GM18507 (cell line): ENCODE measurements at regions not wholly inside any gene's neighbourhood (a gene's known extent, or its start where the extent isn't known, plus 50 kb on each side); places are given as distances from the start of the nearest gene placed in this dataset.

Source experiments
- DNase-seq: peaks from one replicate; pipeline ENCODE4 v3.0.0; 2011; ENCODE audit warnings: low read depth; ENCODE audit not compliant: insufficient read length; ENCODE audit errors: extremely low spot score
- FAIRE-seq: peaks from 2 replicates; lab custom pipeline; 2011; peaks lifted over from hg19 to GRCh38; lab: Jason Lieb, UNC

DNA sequence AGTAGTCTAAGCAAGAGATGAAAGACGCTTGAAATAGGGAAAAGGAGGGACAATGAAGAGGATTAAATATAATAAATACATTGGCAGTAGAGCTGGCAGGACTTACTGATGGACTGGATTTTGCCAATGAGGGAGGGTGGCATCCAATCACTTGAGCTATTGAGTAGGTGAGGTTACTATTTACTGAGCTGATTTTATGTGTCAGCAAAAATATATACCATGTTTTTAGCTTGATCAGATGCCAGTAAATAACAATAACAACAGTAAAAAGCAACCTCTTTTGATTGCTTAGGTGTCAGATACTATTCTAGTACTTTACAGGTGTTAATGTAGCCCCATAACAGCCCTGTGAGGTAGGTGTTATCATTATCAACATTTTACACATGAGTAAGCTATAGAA, 187.5 kb upstream of the LMNTD1 start:
- DNase-seq, result no peak
- FAIRE-seq, result no peak

DNA sequence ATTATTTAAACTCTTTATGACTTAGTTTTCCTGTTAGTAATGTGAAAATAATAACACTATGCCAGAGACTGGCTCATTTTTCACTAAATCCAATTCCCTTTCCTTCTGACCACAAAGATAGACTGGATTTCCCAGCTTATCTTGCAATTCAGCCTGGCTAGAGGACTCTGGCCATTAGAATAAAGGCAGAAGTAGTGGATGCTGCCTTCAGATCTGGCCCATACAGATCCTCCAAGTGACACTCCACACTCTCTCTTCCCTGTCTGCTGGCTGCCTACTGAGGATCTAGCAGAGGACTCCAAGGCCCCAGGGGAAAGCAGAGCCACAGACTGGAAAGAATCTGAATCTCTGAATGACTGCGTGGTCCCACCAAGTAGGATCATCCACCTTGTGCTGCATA, 188.8 kb upstream of the LMNTD1 start:
- FAIRE-seq (no peak), DNase-seq (no peak)

DNA sequence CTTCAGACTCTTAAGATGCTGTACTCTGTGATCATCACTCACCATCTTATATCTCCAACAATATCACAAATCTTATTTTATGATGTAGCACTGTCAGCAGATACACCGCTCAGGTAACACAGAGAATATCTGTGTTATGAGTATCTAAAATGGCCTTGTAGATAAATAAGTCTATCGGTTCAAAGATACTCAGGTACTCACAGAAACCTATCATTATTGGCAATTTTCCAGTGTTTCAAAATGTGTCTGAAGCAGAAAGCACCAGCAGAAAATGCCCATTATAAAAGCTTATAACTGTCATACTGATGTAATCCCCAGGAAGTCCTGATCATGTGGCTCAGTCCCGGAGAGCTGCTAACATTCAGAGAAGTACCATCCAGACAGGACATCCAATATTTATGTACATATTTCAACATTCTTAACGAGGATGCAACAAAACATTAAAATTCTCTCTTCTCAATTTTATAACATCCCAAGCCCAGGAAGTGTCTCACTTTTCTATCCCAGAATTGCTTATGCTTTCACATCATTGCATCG, 190.7 kb upstream of the LMNTD1 start:
- FAIRE-seq (no peak), DNase-seq (no peak)

DNA sequence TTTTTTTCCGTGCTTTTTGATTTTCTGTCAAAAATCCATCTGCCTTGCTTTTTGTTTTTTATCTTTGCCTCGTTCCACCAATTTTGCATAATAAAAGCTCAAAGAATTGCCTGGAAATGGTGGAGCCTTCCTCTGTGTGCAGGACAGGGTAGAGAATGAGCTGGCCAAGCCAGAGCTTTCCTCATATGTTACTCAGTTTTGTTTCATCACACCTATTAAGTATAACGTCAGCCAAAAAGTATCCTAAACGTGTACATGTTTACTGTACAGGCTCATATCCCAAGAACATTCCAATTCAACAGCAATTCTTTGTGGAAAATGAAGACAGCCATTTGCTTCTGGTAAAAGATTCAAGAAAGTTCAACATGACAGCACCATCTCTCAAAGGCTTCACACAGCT, 191.2 kb upstream of the LMNTD1 start:
- no peak for DNase-seq
- no peak for FAIRE-seq

DNA sequence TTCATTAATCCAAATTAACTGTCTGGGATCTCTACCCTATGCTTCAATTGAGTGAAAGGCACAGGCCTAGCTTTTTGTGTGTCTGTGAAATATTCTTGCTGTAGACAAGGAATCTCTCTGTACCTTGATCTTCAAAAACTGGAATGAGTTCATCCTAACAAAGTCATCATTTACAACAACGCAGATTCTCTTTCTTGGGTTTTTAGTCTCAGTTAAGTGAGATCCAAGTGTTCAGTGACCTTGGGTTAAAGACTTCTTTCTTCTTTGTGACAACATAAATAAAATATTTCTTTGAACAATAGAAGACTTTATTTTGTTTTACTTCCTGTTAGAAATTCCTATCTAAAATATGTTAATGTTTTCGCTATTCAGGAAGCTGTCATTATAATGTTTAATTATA, 192.2 kb upstream of the LMNTD1 start:
- DNase-seq (no peak), FAIRE-seq (no peak)

DNA sequence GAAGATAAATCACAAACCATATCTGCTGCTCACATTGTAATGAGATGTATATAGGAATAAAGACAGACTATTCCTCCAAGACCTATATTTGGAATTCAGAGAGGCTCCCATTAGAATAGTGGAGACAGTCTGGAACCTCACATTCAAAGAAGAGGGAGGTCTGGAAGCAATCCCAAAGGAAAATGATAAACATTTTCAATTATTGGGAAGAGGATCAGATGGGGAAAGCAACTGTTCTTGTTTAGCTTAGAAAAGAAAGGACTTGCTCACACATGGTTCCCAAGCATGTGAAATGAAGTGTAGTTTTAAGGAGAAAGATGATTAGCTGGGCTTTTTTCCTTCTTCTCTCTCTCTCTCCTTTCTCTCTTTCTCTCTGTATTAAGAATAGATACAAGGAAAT, 193.0 kb upstream of the LMNTD1 start:
- FAIRE-seq (no peak), DNase-seq (no peak)

DNA sequence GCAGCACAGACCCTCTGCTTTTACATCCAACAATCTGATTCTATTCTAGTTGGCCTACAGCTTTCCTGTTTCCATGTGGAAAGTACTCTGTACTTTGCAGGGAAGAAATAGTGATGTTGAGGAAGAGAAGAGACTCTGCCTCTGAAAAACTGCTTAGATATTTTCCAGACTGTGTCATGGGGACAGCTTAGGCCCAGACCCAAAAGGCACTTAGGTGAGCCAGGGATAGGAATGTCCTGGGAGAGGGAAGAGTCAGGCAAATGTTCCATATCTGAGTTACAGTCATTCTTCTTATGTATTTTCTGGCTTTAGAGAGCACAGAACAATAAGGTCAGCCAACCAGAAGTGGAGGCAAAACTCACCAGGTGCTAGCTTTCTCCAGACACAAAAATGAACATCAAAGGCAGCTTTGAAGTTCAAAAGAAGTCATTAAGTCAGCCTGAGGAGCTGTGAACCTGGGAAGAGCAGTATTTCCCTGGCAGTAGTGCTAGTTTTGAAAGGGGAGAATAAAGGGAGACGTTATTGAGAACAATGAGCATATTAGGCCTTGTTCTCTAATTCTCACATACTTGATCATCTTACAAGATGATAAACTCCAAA, 199.7 kb upstream of the LMNTD1 start:
- no peak for FAIRE-seq
- no peak for DNase-seq

DNA sequence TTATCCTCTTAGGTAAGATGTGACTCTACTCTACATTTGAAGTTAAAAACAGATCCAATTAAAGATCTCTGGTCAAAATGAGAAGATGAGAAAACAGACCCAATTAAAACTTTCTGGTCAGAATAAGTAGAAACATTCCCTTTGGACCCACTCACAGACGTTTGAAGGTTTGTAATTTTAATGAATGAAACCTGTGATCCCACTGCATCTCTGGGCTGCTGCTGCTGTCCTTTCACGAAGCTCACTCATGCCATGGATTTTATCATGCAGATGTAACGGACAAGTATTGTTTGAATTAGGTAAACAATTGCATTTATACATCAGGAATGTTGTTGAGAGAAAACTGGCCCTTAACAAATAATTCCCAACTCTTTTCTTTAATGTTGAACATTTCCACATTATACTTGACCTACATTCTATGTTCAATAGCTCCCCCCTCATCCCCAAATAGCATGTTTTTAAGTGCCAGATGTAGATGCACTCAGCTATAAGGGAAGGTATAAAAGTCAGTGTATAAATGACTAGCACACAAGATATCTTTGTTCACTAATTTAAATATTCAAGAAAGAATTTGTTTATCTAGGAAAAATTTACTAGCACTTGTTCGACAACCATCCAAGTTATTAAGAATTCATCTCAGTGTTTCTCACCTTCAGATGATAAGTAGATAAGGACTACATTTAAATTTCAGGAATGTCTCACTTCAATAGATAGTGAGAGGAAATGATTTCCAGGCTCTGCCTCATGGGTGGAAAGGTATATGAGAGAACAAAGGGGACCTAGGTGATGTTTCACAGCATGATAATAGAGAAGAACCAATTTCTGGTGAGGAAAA, 202.3 kb upstream of the LMNTD1 start:
- FAIRE-seq, result no peak
- no peak for DNase-seq

DNA sequence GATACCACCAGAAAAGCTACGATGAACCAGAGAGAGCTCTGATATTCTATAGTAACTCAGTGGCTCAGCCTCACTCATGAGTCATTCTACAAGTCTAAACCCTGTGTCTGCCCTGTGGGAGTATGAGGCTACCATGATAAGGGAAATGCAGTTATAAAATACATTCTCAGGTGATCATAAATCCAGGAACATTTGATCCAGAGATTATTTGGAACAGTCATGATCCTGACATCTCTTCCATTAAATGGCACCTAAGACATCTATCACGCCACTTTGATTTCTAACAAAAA, 202.6 kb upstream of the RASSF8 start:
- DNase-seq (no peak), FAIRE-seq (no peak)

DNA sequence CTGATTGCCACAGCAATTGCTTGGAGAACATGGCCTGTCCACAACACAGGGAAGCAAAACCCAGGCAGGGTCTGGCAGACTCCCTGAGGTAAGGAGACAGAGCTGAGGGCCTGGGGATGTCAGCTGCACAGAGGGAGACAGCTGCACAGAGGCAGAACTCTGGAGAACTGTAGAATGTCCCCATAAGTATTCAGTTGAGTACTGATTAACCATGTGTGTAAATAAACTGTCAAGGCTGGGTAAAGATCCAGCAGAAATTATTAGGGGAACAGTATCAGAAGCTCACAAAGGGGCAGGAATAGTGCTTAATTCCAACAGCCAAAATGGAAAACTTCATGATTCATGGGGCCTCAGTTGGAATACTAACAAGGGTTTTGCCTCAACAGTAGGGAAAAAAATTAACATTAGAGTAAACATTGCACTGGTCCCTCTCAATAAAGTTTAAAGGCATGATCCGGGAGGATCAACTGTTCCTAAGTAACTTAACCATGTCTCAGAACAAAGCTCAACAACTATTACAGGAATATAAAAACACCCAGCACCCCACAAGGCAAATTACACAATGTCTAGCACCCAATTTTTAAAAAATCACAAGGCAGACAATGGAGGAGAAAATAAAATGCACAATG, 201.3 kb upstream of the RASSF8 start:
- FAIRE-seq (no peak), DNase-seq (no peak)

DNA sequence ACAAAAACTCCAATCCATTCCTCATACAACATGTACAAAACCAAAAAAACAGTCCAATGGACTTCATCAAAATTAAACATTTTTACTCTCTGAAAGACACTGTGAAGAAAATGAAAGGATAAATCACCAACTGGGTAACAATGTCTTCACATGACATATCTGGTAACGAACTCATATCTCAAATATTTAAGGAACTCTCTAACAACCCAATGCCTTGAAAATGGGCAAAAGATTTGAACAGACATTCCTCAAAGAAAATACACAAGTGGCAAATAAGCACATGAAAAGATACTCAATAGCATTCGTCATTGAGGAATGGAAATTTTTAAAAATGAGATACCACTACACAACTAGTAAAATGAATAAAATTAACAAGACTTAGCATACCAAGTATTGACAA, 198.7 kb upstream of the RASSF8 start:
- no peak for FAIRE-seq
- no peak for DNase-seq

DNA sequence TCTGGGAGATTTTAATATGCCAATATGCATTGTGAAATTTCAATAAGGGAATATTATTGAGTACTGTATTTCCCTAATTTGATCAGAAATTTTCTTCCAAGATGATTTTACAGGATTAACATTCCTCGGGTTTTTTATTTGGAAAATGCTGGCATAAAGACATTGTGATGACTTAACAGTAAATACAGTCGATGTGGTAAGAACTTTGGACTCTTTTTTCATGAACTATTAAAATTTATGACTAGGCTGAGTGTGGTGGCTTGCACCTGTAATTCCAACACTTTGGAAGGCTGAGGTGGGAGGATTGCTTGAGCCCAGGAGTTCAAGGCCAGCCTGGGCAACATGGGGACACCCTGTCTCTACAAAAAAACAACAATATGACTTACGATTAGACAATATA, 197.1 kb upstream of the RASSF8 start:
- no peak for DNase-seq
- no peak for FAIRE-seq

DNA sequence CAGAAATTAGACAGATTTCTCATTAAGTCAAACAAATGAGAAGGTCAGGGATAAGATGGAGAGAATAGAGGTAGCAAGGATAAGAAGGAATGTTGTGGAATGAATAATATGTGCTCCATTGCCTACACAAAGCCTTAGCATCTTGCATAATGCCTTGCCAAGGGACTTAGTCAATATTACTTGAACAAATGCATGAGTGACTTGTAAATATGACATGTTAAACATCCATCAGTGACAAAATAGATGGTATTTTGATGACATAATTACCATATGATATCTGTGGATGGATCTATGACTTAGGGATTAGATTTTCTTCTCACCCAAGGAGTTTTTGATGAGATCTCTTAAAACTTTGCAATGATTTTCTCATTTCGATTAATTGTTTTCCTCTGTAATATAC, 194.1 kb upstream of the RASSF8 start:
- no peak for DNase-seq
- no peak for FAIRE-seq

DNA sequence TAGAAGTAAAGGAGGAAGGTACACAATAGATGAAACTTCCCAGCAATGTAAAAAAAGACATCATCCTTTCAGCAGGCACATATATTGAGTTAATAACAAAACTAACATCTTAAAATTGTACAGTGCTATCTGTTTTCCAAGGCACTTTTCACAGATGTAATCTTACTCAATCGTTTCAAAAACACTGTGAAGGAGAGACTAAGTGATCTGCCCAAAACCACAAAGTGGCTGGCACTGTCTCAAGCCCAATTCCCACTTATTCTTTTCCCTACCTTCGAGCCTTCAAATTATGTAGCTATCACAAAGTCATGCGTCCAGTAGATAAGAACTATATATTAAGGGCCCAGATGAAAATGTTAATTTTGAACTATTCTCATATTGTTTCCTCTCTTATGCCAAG, 193.6 kb upstream of the RASSF8 start:
- DNase-seq (no peak), FAIRE-seq (no peak)

DNA sequence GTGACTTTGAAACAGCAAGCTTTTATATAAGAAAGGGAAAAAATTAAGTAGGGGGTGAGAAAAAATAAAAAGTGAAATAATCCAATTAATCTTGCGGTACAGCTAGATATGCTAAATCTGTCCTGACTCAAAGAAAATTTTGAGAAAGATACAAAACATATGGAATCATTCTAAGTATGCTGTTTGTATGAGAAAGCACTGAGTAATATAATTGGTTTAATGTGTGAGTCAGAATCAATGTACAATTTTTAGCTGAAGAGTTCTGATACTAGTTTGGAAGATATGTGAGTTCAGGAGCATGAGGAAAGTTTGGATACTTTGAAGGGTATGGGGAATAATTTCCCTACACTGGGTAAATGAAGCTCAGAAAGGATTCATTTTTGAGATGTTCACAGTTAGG, 190.9 kb upstream of the RASSF8 start:
- no peak for FAIRE-seq

DNA sequence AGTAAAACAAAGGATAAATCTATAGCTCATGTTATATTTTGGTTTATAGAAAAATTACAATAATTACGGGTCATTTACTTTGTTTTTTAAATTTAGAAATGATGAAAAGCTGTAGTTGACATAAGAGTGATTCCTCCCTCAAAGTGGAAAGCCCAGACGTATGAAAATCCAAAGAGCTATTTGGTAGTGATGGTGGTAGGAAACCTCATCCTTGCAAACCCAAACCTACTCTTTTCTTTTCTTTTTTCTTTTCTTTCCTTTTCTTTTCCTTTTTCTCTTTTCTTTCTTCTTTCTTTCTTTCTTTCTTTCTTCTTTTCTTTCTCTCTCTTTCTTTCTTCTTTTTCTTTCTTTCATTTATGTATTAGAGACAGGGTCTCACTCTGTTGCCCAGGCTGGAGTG, 190.3 kb upstream of the RASSF8 start:
- DNase-seq (no peak), FAIRE-seq (no peak)

More for the DNA sequence above, 190.9 kb upstream of the RASSF8 start:
- DNase-seq, result no peak

DNA sequence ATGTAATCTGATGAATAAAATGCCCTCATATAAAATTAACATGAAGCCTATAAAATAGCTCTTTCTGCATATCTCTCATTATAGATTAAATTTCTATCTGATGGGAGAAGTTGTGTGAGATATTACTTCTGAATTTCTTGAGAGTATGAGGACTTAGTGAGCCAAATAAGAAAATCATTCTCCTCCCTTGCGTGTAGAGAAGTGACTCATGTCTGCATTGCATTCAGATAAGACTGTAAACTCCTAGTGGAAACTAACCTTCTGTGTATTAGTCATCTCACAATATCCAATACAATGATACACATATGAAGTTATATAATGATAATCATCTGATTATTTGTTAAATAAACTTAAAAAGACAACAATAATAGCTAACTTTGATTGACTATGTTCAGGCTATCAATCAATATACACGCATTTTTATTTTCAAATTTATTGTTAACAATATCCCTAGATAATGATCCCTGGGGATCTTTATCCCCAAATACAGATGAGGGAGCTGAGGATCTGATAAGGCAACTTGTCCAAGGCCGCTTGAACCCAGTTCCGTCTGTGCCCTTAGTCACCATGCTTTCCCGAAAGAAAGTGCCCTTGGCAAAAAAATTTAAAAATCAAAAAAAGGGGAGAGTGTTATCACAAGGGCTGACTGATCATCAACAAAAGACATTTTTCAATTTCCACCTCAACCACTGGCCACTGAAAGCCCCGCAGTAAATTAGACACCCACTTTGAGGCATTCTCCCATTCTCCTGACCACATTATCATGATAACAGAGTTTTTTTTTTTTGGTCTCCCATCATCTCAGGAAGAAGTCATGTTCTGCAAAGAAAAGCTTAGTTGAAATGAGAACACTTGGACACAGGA, 189.2 kb upstream of the RASSF8 start:
- DNase-seq (no peak), FAIRE-seq (no peak)

DNA sequence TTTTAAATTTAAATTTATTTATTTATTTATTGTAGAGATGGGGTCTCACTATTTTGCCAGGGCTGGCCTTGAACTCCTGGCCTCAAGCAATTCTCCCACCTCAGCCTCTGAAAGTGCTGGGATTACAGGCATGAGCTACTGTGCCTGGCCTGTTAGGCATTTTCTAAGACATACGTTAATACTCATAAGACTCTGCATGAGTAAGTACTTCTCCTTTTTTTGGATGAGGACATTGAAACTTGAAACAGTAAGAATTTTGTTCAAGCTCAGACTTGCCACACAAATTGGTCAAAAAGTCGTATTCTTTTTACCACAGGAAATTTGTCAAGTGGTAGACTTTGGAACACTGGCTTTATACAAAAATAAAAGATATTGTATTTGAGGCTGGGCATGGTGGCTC, 187.4 kb upstream of the RASSF8 start:
- DNase-seq (no peak), FAIRE-seq (no peak)

DNA sequence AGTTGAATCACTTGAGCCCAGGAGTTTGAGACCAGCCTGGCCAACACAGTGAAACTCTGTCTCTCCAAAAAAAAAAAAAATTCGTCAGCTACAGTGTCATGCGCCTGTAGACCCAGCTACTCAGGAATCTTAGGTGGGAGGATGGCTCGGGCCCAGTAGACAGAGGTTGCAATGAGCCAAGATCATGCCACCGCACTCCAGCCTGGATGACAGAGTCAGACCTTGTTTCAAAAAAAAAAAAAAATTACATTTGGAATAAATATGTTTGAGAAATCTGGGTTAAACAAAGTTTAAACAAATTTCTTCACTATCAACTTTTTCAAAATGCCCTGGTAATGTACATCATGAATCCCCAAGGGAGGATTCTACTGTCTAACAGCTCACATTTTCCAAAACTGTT, 187.0 kb upstream of the RASSF8 start:
- FAIRE-seq, result no peak
- no peak for DNase-seq

DNA sequence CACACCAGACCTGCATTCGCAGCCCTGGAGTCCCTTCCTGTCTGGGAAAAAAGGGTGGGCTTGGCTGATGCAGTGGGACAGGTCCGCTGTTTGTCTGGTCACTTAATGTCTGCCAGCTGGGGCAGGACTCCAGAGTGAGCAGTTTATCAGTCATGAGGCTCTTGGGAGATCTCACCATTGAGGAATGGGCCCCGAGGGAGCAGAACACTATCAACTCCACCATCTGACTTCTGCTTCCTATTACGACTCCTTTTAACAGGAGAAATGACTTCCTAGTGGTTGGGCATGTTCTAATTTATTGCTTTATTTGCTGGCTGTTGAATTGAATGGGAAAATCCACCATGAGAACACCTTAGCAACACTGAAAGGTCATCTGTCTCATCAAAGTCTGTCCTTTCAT, 182.5 kb upstream of the RASSF8 start:
- FAIRE-seq, result no peak
- no peak for DNase-seq
